GM23338 (cell line): ENCODE measurements at regions not wholly inside any gene's neighbourhood (a gene's known extent, or its start where the extent isn't known, plus 50 kb on each side); places are given as distances from the start of the nearest gene placed in this dataset.

Experiments used
- ATAC-seq: fragments of 200-7000 bp; cut with Tn5 transposase; 3 replicates; pipeline ENCODE4 v1.9.1; 2020
- DNase-seq: peaks from one replicate; pipeline ENCODE4 v3.0.0-alpha.2; 2015; ENCODE audit warnings: low spot score
- H2AFZ ChIP-seq: fragments of 200-600 bp; sonication (generic); 2 replicates; pipeline ENCODE4 v1.8.0; 2016; ENCODE audit warnings: antibody characterized with exemption, mild to moderate bottlenecking, moderate library complexity
- H3F3A ChIP-seq: fragments of 200-600 bp; sonication (generic); replicated peaks from 2 replicates; pipeline ENCODE4 v1.8.0; 2017; ENCODE audit warnings: antibody characterized with exemption, mixed run types, low read depth
- H3K27ac ChIP-seq: fragments of 200-600 bp; sonication (generic); 2 replicates; pipeline ENCODE4 v1.6.1; 2016; ENCODE audit warnings: low read depth
- H3K27me3 ChIP-seq: fragments of 200-600 bp; sonication (generic); 2 replicates; pipeline ENCODE4 v1.8.0; 2016; ENCODE audit warnings: mild to moderate bottlenecking, mixed run types, moderate library complexity; ENCODE audit not compliant: insufficient read depth
- H3K36me3 ChIP-seq: fragments of 200-600 bp; sonication (generic); 2 replicates; pipeline ENCODE4 v1.8.0; 2016; ENCODE audit warnings: mild to moderate bottlenecking; ENCODE audit not compliant: insufficient read depth
- H3K4me1 ChIP-seq: fragments of 200-600 bp; sonication (generic); 2 replicates; pipeline ENCODE4 v1.8.0; 2016; ENCODE audit warnings: mild to moderate bottlenecking, moderate library complexity; ENCODE audit not compliant: insufficient read depth
- H3K4me2 ChIP-seq: fragments of 200-600 bp; sonication (generic); 2 replicates; pipeline ENCODE4 v1.7.1; 2017; ENCODE audit warnings: mixed run types
- H3K4me3 ChIP-seq: fragments of 200-600 bp; sonication (generic); 2 replicates; pipeline ENCODE4 v1.6.1; 2016; ENCODE audit warnings: mixed run types
- H3K79me2 ChIP-seq: fragments of 200-600 bp; sonication (generic); replicated peaks from 2 replicates; pipeline ENCODE4 v1.8.0; 2017; ENCODE audit warnings: mild to moderate bottlenecking; ENCODE audit not compliant: insufficient read depth
- H3K9me2 ChIP-seq: fragments of 200-600 bp; sonication (generic); 2 replicates; pipeline ENCODE4 v1.8.0; 2017; ENCODE audit not compliant: insufficient read depth
- H4K20me1 ChIP-seq: fragments of 200-600 bp; sonication (generic); replicated peaks from 2 replicates; pipeline ENCODE4 v1.8.0; 2017; ENCODE audit warnings: mild to moderate bottlenecking; ENCODE audit not compliant: insufficient read depth
- H3K27ac Mint-ChIP-seq: 2 replicates; pipeline ENCODE4 v1.8.0; 2020; ENCODE audit warnings: inconsistent platforms, mild to moderate bottlenecking, moderate library complexity, mixed read lengths
- H3K27me3 Mint-ChIP-seq: 3 replicates; pipeline ENCODE4 v1.8.0; 2022; ENCODE audit warnings: low read depth, mild to moderate bottlenecking, moderate library complexity, mixed read lengths, inconsistent platforms; ENCODE audit not compliant: insufficient read depth, poor library complexity
- H3K36me3 Mint-ChIP-seq: 3 replicates; pipeline ENCODE4 v1.8.0; 2021; ENCODE audit warnings: low read depth, mild to moderate bottlenecking, inconsistent platforms, moderate library complexity, mixed read lengths
- H3K4me1 Mint-ChIP-seq: 3 replicates; pipeline ENCODE4 v1.8.0; 2020; ENCODE audit warnings: mild to moderate bottlenecking, inconsistent platforms, mixed read lengths
- H3K4me3 Mint-ChIP-seq: 3 replicates; pipeline ENCODE4 v1.8.0; 2021; ENCODE audit warnings: moderate library complexity, mild to moderate bottlenecking, inconsistent platforms, mixed read lengths
- H3K9me3 Mint-ChIP-seq: 3 replicates; pipeline ENCODE4 v1.8.0; 2020; ENCODE audit warnings: moderate library complexity, mild to moderate bottlenecking, inconsistent platforms, mixed read lengths
- CREB1 ChIP-seq: fragments of 250-450 bp; sonication (Bioruptor Pico); IDR thresholded peaks from 2 replicates; pipeline ENCODE4 v1.5.0; 2020; ENCODE audit warnings: low read depth, mild to moderate bottlenecking, moderate library complexity
- CTCF ChIP-seq, 2 experiments: fragments of 200-600 bp in 1 of 2; sonication (generic) in 1 of 2; conservative IDR thresholded peaks; 2 replicates each; pipeline versions ENCODE4 v1.5.1 to v1.6.1; 2016 to 2017; ENCODE audit warnings: antibody characterized with exemption in 2 of 2, low read depth in 2 of 2, mild to moderate bottlenecking in 2 of 2, moderate library complexity in 1 of 2
- ETS1 ChIP-seq: IDR thresholded peaks from 2 replicates; pipeline ENCODE4 v1.6.1; 2016; ENCODE audit warnings: antibody characterized with exemption
- EZH2 ChIP-seq: fragments of 200-600 bp; sonication (generic); IDR thresholded peaks from one replicate; pipeline ENCODE4 v1.8.0; 2017; ENCODE audit warnings: antibody characterized with exemption, mild to moderate bottlenecking, low read depth; ENCODE audit not compliant: unreplicated experiment
- EZH2phosphoT487 ChIP-seq: fragments of 200-600 bp; sonication (generic); IDR thresholded peaks from one replicate; pipeline ENCODE4 v1.8.1; 2018; ENCODE audit warnings: antibody characterized with exemption; ENCODE audit not compliant: unreplicated experiment
- JUNB ChIP-seq: IDR thresholded peaks from one replicate; pipeline ENCODE4 v1.6.1; 2016; ENCODE audit warnings: antibody characterized with exemption; ENCODE audit not compliant: unreplicated experiment
- NANOG ChIP-seq: IDR thresholded peaks from 2 replicates; pipeline ENCODE4 v1.6.1; 2016; ENCODE audit warnings: antibody characterized with exemption, borderline replicate concordance
- POLR2AphosphoS5 ChIP-seq: IDR thresholded peaks from 2 replicates; pipeline ENCODE4 v1.6.1; 2016; ENCODE audit warnings: antibody characterized with exemption, low read depth
- REST ChIP-seq: IDR thresholded peaks from one replicate; pipeline ENCODE4 v1.6.1; 2018; ENCODE audit warnings: antibody characterized with exemption; ENCODE audit not compliant: unreplicated experiment
- STAT1 ChIP-seq: IDR thresholded peaks from one replicate; pipeline ENCODE4 v1.6.1; 2016; ENCODE audit warnings: antibody characterized with exemption; ENCODE audit not compliant: unreplicated experiment
- ZNF331 ChIP-seq: fragments of 250-450 bp; sonication (Bioruptor Pico); IDR thresholded peaks from 2 replicates; pipeline ENCODE4 v1.5.0; 2020; ENCODE audit warnings: low read depth, mild to moderate bottlenecking, moderate library complexity
- ZNF462 ChIP-seq: fragments of 250-450 bp; sonication (Bioruptor Pico); IDR thresholded peaks from 2 replicates; pipeline ENCODE4 v1.5.0; 2020; ENCODE audit warnings: mild to moderate bottlenecking, moderate library complexity

GRCh38 chr6:81843302-81843701 is 90.8 kb upstream of the TENT5A start:
- no peaks in the 10 kb centered on the region for H3K36me3 Mint-ChIP-seq
- H3K27ac Mint-ChIP-seq = no peak overlapping the region; the same call in 1 of the 2 replicates
- H3K27ac ChIP-seq = no peak overlapping the region
- DNase-seq (no peak), ATAC-seq (no peak)
- H3K4me1 Mint-ChIP-seq = no peaks in the 10 kb centered on the region
- no peaks in the 10 kb centered on the region for H3K79me2 ChIP-seq
- no peak overlapping the region for H3K4me3 Mint-ChIP-seq
- H3K4me3 ChIP-seq = no peak overlapping the region
- H3K9me2 ChIP-seq = no peaks in the 10 kb centered on the region
- no peaks in the 10 kb centered on the region for H4K20me1 ChIP-seq
- no peak overlapping the region for H3K4me2 ChIP-seq
- H3K4me1 ChIP-seq = no peaks in the 10 kb centered on the region
- no peaks in the 10 kb centered on the region for H3K36me3 ChIP-seq
- no peak overlapping the region; the same call in 1 of the 2 replicates for H2AFZ ChIP-seq
- no peaks in the 10 kb centered on the region for H3K27me3 ChIP-seq
- no peaks in the 10 kb centered on the region for H3F3A ChIP-seq
- TF ChIP-seq CTCF (conservative IDR thresholded peaks at IDR 0.05; ENCODE audit: low read depth in 2 of 2) (no peak), NANOG (no peak), STAT1 (no peak), ETS1 (no peak), REST (no peak), EZH2phosphoT487 (no peak), POLR2AphosphoS5 (no peak), ZNF331 (no peak), CREB1 (CRISPR knock-in tag) (no peak), EZH2 (no peak), ZNF462 (CRISPR knock-in tag) (no peak), JUNB (no peak)
- H3K27me3 Mint-ChIP-seq = peaks cover 1% of the 10 kb centered on the region
- H3K9me3 Mint-ChIP-seq = no peaks in the 10 kb centered on the region
